IPS DF 6.9 (cell line): ENCODE measurements at regions not wholly inside any gene's neighbourhood (a gene's known extent, or its start where the extent isn't known, plus 50 kb on each side); places are given as distances from the start of the nearest gene placed in this dataset.

Experiments used
- DNase-seq: peaks from one replicate; pipeline ENCODE4 v3.0.0-alpha.2; 2013; ENCODE audit warnings: low read depth, low spot score
- H3K27ac ChIP-seq: one replicate; pipeline ENCODE4 v1.5.1; 2013; ENCODE audit warnings: low read length, control low read depth
- H3K27me3 ChIP-seq: 2 replicates; pipeline ENCODE4 v1.6.1; 2013; ENCODE audit warnings: mild to moderate bottlenecking, low read length; ENCODE audit not compliant: control insufficient read depth, insufficient read depth
- H3K36me3 ChIP-seq: 2 replicates; pipeline ENCODE4 v1.6.1; 2013; ENCODE audit warnings: low read length; ENCODE audit not compliant: control insufficient read depth, insufficient read depth
- H3K4me1 ChIP-seq: 2 replicates; pipeline ENCODE4 v1.6.1; 2013; ENCODE audit warnings: low read length; ENCODE audit not compliant: control insufficient read depth, insufficient read depth
- H3K4me3 ChIP-seq: 2 replicates; pipeline ENCODE4 v1.5.1; 2013; ENCODE audit warnings: mild to moderate bottlenecking, low read length
- H3K9me3 ChIP-seq: 2 replicates; pipeline ENCODE4 v1.6.1; 2013; ENCODE audit warnings: low read length, inconsistent platforms; ENCODE audit not compliant: control insufficient read depth, insufficient read depth
- WGBS: extraction: QIAGEN DNeasy Blood & Tissue Kit; methylation state at CpG from one replicate; pipeline ENCODE4 v1.1.7; 2013; ENCODE audit warnings: mixed read lengths, missing lambda C conversion rate; ENCODE audit not compliant: insufficient read length, insufficient coverage; 5-methylcytosine and 5-hydroxymethylcytosine counted together

DNA sequence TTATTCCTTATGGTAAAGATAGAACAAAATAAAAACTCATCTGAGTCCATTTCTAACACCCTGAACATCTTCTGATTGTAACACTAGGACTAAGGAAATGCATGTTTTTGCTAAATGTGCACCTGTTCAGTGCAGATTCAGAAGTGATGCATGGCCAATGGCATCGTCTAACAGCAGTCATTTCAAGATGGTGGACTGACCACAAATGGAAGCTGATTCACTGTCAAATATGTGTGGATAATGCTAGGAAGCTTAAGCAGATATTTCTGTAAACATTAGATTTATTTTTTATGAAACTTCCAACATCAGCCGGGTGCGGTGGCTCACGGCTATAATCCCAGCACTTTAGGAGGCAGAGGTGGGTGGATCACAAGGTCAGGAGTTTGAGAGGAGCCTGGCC, 394.8 kb downstream of the SAMD5 start:
- Histone ChIP-seq H3K27me3 (no peaks in the 10 kb centered on the region), H3K4me1 (peaks cover 1% of the 10 kb centered on the region; the same call in 1 of the 2 replicates), H3K4me3 (no peak overlapping the region), H3K27ac (no peak overlapping the region), H3K36me3 (no peaks in the 10 kb centered on the region), H3K9me3 (no peaks in the 10 kb centered on the region)
- no CpG with 5 or more reads among the region's 4 CpGs for WGBS
- DNase-seq: no peak

DNA sequence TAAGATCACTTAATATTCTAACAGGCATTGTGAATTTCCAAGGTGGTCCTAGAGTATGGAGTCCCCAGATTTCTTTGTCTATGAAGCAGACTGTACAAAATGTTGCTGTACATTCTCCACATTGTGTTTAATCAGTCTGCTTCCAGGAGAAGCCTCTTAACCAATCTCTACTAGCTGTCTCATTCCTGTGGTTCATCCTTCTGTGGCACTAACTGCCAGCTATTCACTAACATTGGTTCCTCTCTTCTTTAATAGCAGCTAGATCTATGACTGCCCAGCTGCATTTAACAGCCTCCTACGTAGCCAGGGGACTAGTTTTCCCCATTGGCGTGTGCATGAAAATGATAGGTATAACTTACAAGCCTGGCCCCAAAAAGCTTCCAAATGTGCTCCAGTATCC, 395.4 kb downstream of the SAMD5 start:
- Histone ChIP-seq H3K27ac (no peak overlapping the region), H3K4me1 (peaks cover 1% of the 10 kb centered on the region; the same call in 1 of the 2 replicates), H3K4me3 (no peak overlapping the region), H3K36me3 (no peaks in the 10 kb centered on the region), H3K9me3 (no peaks in the 10 kb centered on the region), H3K27me3 (no peaks in the 10 kb centered on the region)
- WGBS: no CpG with 5 or more reads among the region's 2 CpGs
- DNase-seq: no peak

- no peak for DNase-seq
- Histone ChIP-seq H3K36me3 (no peaks in the 10 kb centered on the region), H3K27me3 (no peaks in the 10 kb centered on the region), H3K27ac (no peak overlapping the region), H3K4me1 (peaks cover 1% of the 10 kb centered on the region; the same call in 1 of the 2 replicates), H3K9me3 (no peaks in the 10 kb centered on the region), H3K4me3 (no peak overlapping the region)
- WGBS: no CpG with 5 or more reads among the region's 4 CpGs
Measured at GRCh38 chr6:147904416-147904815, 395.9 kb downstream of the SAMD5 start.

DNA sequence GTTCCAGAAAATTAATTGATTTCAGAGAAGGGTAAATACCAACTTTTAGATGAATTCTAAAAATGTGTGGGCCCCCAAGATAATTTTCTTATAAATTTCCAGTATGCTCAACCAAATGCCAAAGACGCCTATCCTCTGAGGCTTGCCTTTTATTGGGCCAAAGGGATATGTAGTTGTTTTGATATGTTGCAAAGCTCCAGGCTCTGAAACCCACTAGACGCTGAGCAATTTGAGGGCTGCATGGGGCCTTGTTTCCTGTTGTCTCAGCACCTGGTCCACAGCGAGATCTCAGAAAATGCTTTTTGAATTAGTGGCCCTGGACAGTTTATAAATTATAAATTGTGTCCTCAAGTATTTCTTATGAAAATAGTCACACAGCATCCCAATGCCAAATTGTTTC, 397.2 kb downstream of the SAMD5 start:
- no CpG with 5 or more reads among the region's 3 CpGs for WGBS
- Histone ChIP-seq H3K4me3 (no peak overlapping the region), H3K27me3 (no peaks in the 10 kb centered on the region), H3K9me3 (no peaks in the 10 kb centered on the region), H3K36me3 (no peaks in the 10 kb centered on the region), H3K27ac (no peak overlapping the region), H3K4me1 (no peaks in the 10 kb centered on the region)
- DNase-seq: no peak

DNA sequence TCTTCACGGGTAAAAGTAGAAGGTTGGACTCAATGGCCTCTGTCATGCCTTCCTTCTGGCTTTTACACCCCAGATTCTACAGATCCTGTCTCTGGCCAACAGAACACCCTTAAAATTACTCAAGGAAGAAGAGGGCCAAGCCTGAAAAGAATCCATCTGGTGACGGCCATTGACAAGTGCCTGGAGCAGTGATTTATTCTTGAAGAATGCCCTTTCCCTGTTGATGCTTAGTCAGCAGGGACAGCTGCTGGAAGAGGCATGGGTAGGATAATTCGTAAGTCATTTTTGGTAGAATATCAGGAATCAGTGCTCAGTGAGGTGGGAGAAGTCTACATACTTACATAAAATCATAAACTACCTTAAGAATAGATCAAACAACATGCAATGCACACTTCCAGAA, 397.9 kb downstream of the SAMD5 start:
- no CpG with 5 or more reads among the region's 3 CpGs for WGBS
- no peak overlapping the region for H3K27ac ChIP-seq
- H3K36me3 ChIP-seq: no peaks in the 10 kb centered on the region
- no peaks in the 10 kb centered on the region for H3K4me1 ChIP-seq
- no peaks in the 10 kb centered on the region for H3K27me3 ChIP-seq
- no peak overlapping the region for H3K4me3 ChIP-seq
- H3K9me3 ChIP-seq: no peaks in the 10 kb centered on the region
- no peak for DNase-seq

- Histone ChIP-seq H3K36me3 (no peaks in the 10 kb centered on the region), H3K27me3 (no peaks in the 10 kb centered on the region), H3K4me1 (no peaks in the 10 kb centered on the region), H3K27ac (no peak overlapping the region), H3K4me3 (no peak overlapping the region), H3K9me3 (no peaks in the 10 kb centered on the region)
- no peak for DNase-seq
- WGBS: no CpG with 5 or more reads among the region's 7 CpGs
Measured at GRCh38 chr6:147909640-147910039, 401.1 kb downstream of the SAMD5 start.

GRCh38 chr6:147910281-147910680, 401.8 kb downstream of the SAMD5 start:
- H3K4me1 ChIP-seq: no peaks in the 10 kb centered on the region
- no CpG with 5 or more reads among the region's 9 CpGs for WGBS
- DNase-seq: no peak
- no peak overlapping the region for H3K27ac ChIP-seq
- no peaks in the 10 kb centered on the region for H3K27me3 ChIP-seq
- H3K36me3 ChIP-seq: no peaks in the 10 kb centered on the region
- H3K4me3 ChIP-seq: no peak overlapping the region
- H3K9me3 ChIP-seq: no peaks in the 10 kb centered on the region

DNA sequence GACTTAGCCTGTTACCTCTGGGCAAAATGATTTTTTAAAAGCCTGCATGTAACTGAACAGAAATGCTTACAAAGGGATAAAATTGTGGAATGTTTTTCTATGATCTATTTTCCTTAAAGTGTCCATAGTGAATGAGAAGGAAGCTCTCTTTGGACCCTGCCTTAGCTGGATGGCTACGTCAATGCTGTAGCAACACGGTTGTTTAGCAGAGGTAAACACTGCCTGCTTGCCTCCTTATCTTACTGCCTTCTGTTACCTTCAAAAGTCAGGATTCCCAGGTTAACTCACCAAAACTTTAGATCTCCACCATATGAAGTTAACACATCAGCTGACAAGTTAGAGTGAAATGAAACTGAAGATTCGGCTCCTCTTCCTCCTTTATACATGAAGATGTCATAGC, 402.6 kb downstream of the SAMD5 start:
- no peak for DNase-seq
- no peaks in the 10 kb centered on the region for H3K4me1 ChIP-seq
- no peaks in the 10 kb centered on the region for H3K27me3 ChIP-seq
- H3K4me3 ChIP-seq: no peak overlapping the region
- H3K9me3 ChIP-seq: no peaks in the 10 kb centered on the region
- no peaks in the 10 kb centered on the region for H3K36me3 ChIP-seq
- H3K27ac ChIP-seq: no peak overlapping the region
- no CpG with 5 or more reads among the region's 3 CpGs for WGBS

GRCh38 chr6:147911686-147912085, 403.2 kb downstream of the SAMD5 start:
- Histone ChIP-seq H3K36me3 (no peaks in the 10 kb centered on the region), H3K4me3 (no peak overlapping the region), H3K27me3 (no peaks in the 10 kb centered on the region), H3K27ac (no peak overlapping the region), H3K9me3 (no peaks in the 10 kb centered on the region), H3K4me1 (no peaks in the 10 kb centered on the region)
- DNase-seq: no peak
- WGBS: no CpG with 5 or more reads among the region's 2 CpGs

DNA sequence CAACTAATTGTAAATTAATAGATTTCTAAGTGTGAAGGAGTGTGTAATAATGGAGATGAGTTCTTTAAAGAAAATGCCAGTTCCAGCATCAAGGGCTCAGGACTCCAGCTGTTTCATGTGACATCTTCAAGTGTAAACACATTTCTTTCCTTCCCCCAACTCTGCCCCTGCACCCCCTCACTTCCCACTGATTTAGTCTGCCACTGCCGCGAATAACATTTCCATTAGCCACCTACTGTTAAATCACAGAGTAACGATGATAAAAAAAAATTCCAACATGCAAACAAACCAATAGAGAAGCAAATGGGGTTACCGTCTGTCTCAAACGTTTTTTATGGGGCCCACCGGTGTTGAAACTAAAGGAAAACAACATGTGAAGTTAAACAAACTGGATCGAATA, 414.3 kb downstream of the SAMD5 start:
- DNase-seq: no peak
- Histone ChIP-seq H3K9me3 (no peaks in the 10 kb centered on the region), H3K36me3 (no peaks in the 10 kb centered on the region), H3K4me1 (no peaks in the 10 kb centered on the region), H3K4me3 (no peak overlapping the region), H3K27me3 (no peaks in the 10 kb centered on the region), H3K27ac (no peak overlapping the region)
- WGBS: no CpG with 5 or more reads among the region's 7 CpGs

GRCh38 chr6:147924598-147924997, 416.1 kb downstream of the SAMD5 start:
- Histone ChIP-seq H3K9me3 (no peaks in the 10 kb centered on the region), H3K4me1 (no peaks in the 10 kb centered on the region), H3K27ac (no peak overlapping the region), H3K27me3 (no peaks in the 10 kb centered on the region), H3K4me3 (no peak overlapping the region), H3K36me3 (no peaks in the 10 kb centered on the region)
- DNase-seq: no peak
- WGBS: no CpG with 5 or more reads among the region's 1 CpG
